Stomach (tissue), 8 donors: ENCODE measurements at regions not wholly inside any gene's neighbourhood (a gene's known extent, or its start where the extent isn't known, plus 50 kb on each side); places are given as distances from the start of the nearest gene placed in this dataset.

Source experiments
- DNase-seq, 2 donors: peaks; one replicate each; pipeline versions ENCODE4 v3.0.0 to v3.0.0-alpha.2; 2013 to 2019
- H3K27ac ChIP-seq, 5 donors: fragments of 200-600 bp in 4 of 5; sonication (generic) in 4 of 5; one replicate each; pipeline ENCODE4 v1.5.1; 2013 to 2019; ENCODE audit warnings: mild to moderate bottlenecking in 1 of 5, moderate library complexity in 1 of 5
- H3K27me3 ChIP-seq, 3 donors: fragments of 200-600 bp; sonication (generic); one replicate each; pipeline ENCODE4 v1.5.1; 2017 to 2019; ENCODE audit warnings: mixed run types in 1 of 3
- H3K36me3 ChIP-seq, 4 donors: fragments of 200-600 bp; sonication (generic); 1 replicate in 3 of 4; 2 replicates in 1 of 4; pipeline ENCODE4 v1.5.1; 2016 to 2019
- H3K4me1 ChIP-seq, 4 donors: fragments of 200-600 bp; sonication (generic); one replicate each; pipeline ENCODE4 v1.5.1; 2016 to 2019
- H3K4me3 ChIP-seq, 4 donors: fragments of 200-600 bp; sonication (generic) in 3 of 4; one replicate each; pipeline ENCODE4 v1.5.1; 2016 to 2019; ENCODE audit warnings: mild to moderate bottlenecking in 1 of 4
- H3K9me3 ChIP-seq, 4 donors: fragments of 200-600 bp; sonication (generic); one replicate each; pipeline ENCODE4 v1.5.1; 2016 to 2019
- CTCF ChIP-seq, 7 experiments: fragments of 450-650 bp in 4 of 7; fragments of 200-600 bp in 3 of 7; sonication (generic) in 3 of 7; IDR thresholded peaks; one replicate each; pipeline ENCODE4 v1.5.1; 2016 to 2019; ENCODE audit warnings: antibody characterized with exemption in 7 of 7, control low read depth in 2 of 7, mild to moderate bottlenecking in 1 of 7
- EP300 ChIP-seq: sonication (generic); formaldehyde crosslinking; IDR thresholded peaks from one replicate; pipeline ENCODE4 v1.6.1; 2017; ENCODE audit warnings: antibody characterized with exemption
- POLR2A ChIP-seq, 4 donors: fragments of 450-650 bp; IDR thresholded peaks; one replicate each; pipeline ENCODE4 v1.6.1; 2016; ENCODE audit warnings: antibody characterized with exemption in 4 of 4, control low read depth in 2 of 4, mild to moderate bottlenecking in 1 of 4, moderate library complexity in 1 of 4
- POLR2AphosphoS5 ChIP-seq, 3 donors: sonication (generic); formaldehyde crosslinking; IDR thresholded peaks; one replicate each; pipeline ENCODE4 v1.6.1; 2016; ENCODE audit warnings: antibody characterized with exemption in 3 of 3
- WGBS, 5 donors: extraction: QIAGEN DNeasy Blood & Tissue Kit in 3 of 5; methylation state at CpG; one replicate each; pipeline versions ENCODE4 v1.1.5 to v1.1.7; 2013 to 2018; 5-methylcytosine and 5-hydroxymethylcytosine counted together
- intact Hi-C: fragments of 100-400 bp; cut with DNase I; formaldehyde crosslinking; loops from one replicate; pipeline ENCODE4 v1.15.1; 2023; ENCODE audit warnings: low total_unique reads
- donor health status: healthy with polysubstance abuse.
- donor health status: Bipolar disorder and iron deficiency.
- donor health status: healthy.

GRCh38 chr10:71040846-71041605 lies 152.7 kb upstream of the PCBD1 start:
- Histone ChIP-seq H3K4me1 (no peaks in the 10 kb centered on the region), H3K27ac (no peak overlapping the region), H3K9me3 (no peaks in the 10 kb centered on the region), H3K4me3 (no peak overlapping the region), H3K36me3 (no peaks in the 10 kb centered on the region), H3K27me3 (peaks cover 0 to 22% (median 0%) of the 10 kb centered on the region in 3 donors)
- no peak for DNase-seq
- 64 to 80% (median 75%) methylated on average over 13 to 20 of the region's 20 CpGs for WGBS, 5 donors
- TF ChIP-seq POLR2AphosphoS5 (IDR thresholded peaks at IDR 0.05) (no peak), CTCF (IDR thresholded peaks at IDR 0.05) (no peak)
- intact Hi-C loops: no loop called here

- no peaks in the 10 kb centered on the region for H3K4me1 ChIP-seq
- no peak overlapping the region for H3K4me3 ChIP-seq
- no peaks in the 10 kb centered on the region for H3K36me3 ChIP-seq
- WGBS, 5 donors: 51 to 67% (median 53%) methylated on average over 4 of the region's 4 CpGs
- H3K9me3 ChIP-seq: no peaks in the 10 kb centered on the region
- DNase-seq: no peak
- no peak overlapping the region for H3K27ac ChIP-seq
- TF ChIP-seq CTCF (IDR thresholded peaks at IDR 0.05): no peak
- TF ChIP-seq POLR2AphosphoS5 (IDR thresholded peaks at IDR 0.05): no peak
- no peak for TF ChIP-seq POLR2A (IDR thresholded peaks at IDR 0.05)
- no peak for TF ChIP-seq EP300
- peaks cover 0 to 25% (median 0%) of the 10 kb centered on the region in 3 donors for H3K27me3 ChIP-seq
- intact Hi-C loops: no loop called here
Measured at GRCh38 chr10:71042216-71042615, 153.9 kb upstream of the PCBD1 start.

GRCh38 chr10:71042699-71043098 lies 154.3 kb upstream of the PCBD1 start:
- TF ChIP-seq EP300 (no peak), CTCF (IDR thresholded peaks at IDR 0.05) (no peak), POLR2AphosphoS5 (IDR thresholded peaks at IDR 0.05) (no peak), POLR2A (IDR thresholded peaks at IDR 0.05) (no peak)
- Histone ChIP-seq H3K9me3 (no peaks in the 10 kb centered on the region), H3K4me1 (no peaks in the 10 kb centered on the region), H3K4me3 (no peak overlapping the region), H3K36me3 (no peaks in the 10 kb centered on the region), H3K27ac (no peak overlapping the region), H3K27me3 (peaks cover 0 to 25% (median 0%) of the 10 kb centered on the region in 3 donors)
- DNase-seq: no peak
- WGBS, 5 donors: 64 to 83% (median 68%) methylated on average over 5 of the region's 5 CpGs
- intact Hi-C loops: no loop called here

GRCh38 chr10:71043858-71044257 lies 155.5 kb upstream of the PCBD1 start:
- no peaks in the 10 kb centered on the region for H3K9me3 ChIP-seq
- H3K27me3 ChIP-seq: peaks cover 0 to 25% (median 0%) of the 10 kb centered on the region in 3 donors
- no peaks in the 10 kb centered on the region for H3K36me3 ChIP-seq
- 79 to 91% (median 89%) methylated on average over 3 to 4 of the region's 4 CpGs for WGBS, 5 donors
- no peaks in the 10 kb centered on the region for H3K4me1 ChIP-seq
- no peak overlapping the region for H3K4me3 ChIP-seq
- TF ChIP-seq POLR2AphosphoS5 (IDR thresholded peaks at IDR 0.05) (no peak), POLR2A (IDR thresholded peaks at IDR 0.05) (no peak), CTCF (IDR thresholded peaks at IDR 0.05) (no peak), EP300 (no peak)
- intact Hi-C loops: no loop called here
- no peak overlapping the region for H3K27ac ChIP-seq
- DNase-seq: no peak
